HL-60 (cell line): ENCODE measurements at regions not wholly inside any gene's neighbourhood (a gene's known extent, or its start where the extent isn't known, plus 50 kb on each side); places are given as distances from the start of the nearest gene placed in this dataset.

ENCODE experiments used
- DNase-seq, 2 experiments: peaks; one replicate each; pipeline ENCODE4 v3.0.0-alpha.2; 2010 to 2020; ENCODE audit warnings: low read depth in 1 of 2, low spot score in 1 of 2
- H3K27ac ChIP-seq: fragments of 250-450 bp; sonication (Bioruptor Pico); replicated peaks from 2 replicates; pipeline ENCODE4 v1.5.1; 2020; ENCODE audit warnings: mild to moderate bottlenecking, moderate library complexity
- H3K27me3 ChIP-seq: fragments of 250-450 bp; sonication (Bioruptor Pico); 2 replicates; pipeline ENCODE4 v1.5.1; 2021; ENCODE audit warnings: mild to moderate bottlenecking, moderate library complexity; ENCODE audit not compliant: insufficient read depth, poor library complexity, severe bottlenecking
- H3K4me3 ChIP-seq: replicated peaks from 2 replicates; pipeline ENCODE4 v1.5.1; 2011; ENCODE audit warnings: mild to moderate bottlenecking, control low read depth, low read length; ENCODE audit not compliant: insufficient read depth
- GABPA ChIP-seq: IDR thresholded peaks from 2 replicates; pipeline ENCODE4 v1.6.1; 2012; ENCODE audit warnings: low read depth
- POLR2AphosphoS5 ChIP-seq: IDR thresholded peaks from 2 replicates; pipeline ENCODE4 v1.6.1; 2012; ENCODE audit warnings: low read depth
- REST ChIP-seq: IDR thresholded peaks from 2 replicates; pipeline ENCODE4 v1.6.1; 2012; ENCODE audit warnings: low read depth; ENCODE audit not compliant: insufficient replicate concordance
- SPI1 ChIP-seq: IDR thresholded peaks from 2 replicates; pipeline ENCODE4 v1.6.1; 2012; ENCODE audit warnings: low read depth, mild to moderate bottlenecking, borderline replicate concordance
- TF ChIP-seq, protein P1 (sequence below): IDR thresholded peaks from one replicate; pipeline ENCODE4 v1.5.1; 2011; ENCODE audit warnings: low read length, control low read depth, inconsistent platforms; ENCODE audit not compliant: insufficient read depth

DNA sequence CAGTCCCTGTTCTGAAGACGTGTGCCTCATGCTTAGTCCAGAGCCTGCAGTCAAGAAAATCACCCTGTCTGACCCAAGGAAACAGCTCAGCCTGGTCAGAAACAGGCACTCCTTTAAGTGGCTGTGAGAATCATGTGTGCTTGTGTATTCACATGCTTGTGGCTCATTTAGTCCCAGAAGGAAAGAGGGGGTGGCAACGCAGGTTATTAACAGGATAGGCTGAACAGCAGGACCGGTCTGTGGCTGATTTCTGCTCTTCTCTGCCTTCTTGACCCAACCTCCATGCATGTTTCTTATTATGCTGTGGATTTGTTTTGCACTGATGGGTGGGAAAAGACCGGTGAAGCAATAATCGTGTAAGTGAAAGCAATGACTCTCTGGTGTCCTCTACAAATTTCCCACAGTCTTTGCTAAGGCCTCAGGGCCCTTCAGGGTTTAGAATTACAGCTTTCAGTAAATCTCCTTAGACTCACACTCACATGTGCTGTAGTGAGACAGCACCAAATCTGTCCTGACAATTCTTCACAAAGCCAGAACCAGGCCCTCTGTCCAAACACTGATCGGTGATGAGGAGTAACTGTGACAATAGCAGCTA is 288.1 kb downstream of the ETS1 start:
- H3K4me3 ChIP-seq, result no peak overlapping the region
- H3K27me3 ChIP-seq, result peaks cover 3% of the 10 kb centered on the region
- TF ChIP-seq SPI1, result no peak
- TF ChIP-seq POLR2AphosphoS5, result no peak
- TF ChIP-seq REST, result no peak
- no peak for TF ChIP-seq GABPA
- TF ChIP-seq, protein P1, sequence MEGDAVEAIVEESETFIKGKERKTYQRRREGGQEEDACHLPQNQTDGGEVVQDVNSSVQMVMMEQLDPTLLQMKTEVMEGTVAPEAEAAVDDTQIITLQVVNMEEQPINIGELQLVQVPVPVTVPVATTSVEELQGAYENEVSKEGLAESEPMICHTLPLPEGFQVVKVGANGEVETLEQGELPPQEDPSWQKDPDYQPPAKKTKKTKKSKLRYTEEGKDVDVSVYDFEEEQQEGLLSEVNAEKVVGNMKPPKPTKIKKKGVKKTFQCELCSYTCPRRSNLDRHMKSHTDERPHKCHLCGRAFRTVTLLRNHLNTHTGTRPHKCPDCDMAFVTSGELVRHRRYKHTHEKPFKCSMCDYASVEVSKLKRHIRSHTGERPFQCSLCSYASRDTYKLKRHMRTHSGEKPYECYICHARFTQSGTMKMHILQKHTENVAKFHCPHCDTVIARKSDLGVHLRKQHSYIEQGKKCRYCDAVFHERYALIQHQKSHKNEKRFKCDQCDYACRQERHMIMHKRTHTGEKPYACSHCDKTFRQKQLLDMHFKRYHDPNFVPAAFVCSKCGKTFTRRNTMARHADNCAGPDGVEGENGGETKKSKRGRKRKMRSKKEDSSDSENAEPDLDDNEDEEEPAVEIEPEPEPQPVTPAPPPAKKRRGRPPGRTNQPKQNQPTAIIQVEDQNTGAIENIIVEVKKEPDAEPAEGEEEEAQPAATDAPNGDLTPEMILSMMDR, result no peak
- DNase-seq, result no peak
- no peak overlapping the region for H3K27ac ChIP-seq

DNA sequence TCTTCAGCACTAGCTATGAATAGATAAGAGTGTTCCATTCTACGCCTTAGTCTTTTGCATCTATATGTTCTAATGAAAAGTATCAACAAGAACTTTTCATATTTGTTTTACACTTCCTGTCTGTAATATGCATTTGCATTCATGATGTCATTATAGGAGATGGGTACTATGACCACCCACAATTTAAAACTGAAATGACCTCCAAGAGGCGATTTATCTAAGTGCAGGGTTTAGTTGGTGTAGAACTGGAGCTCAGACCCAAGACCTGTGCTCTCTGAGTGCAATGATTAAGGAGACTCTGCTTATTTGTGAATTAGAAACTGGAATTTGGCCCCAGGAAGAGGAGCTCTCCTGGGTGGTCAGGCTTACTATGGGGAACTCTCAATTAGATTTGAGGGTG is 289.1 kb downstream of the ETS1 start:
- no peak overlapping the region for H3K27ac ChIP-seq
- TF ChIP-seq REST (no peak), SPI1 (no peak), POLR2AphosphoS5 (no peak), GABPA (no peak)
- TF ChIP-seq, protein P1, result no peak
- DNase-seq, result no peak
- H3K27me3 ChIP-seq, result peaks cover 3% of the 10 kb centered on the region
- no peak overlapping the region for H3K4me3 ChIP-seq

DNA sequence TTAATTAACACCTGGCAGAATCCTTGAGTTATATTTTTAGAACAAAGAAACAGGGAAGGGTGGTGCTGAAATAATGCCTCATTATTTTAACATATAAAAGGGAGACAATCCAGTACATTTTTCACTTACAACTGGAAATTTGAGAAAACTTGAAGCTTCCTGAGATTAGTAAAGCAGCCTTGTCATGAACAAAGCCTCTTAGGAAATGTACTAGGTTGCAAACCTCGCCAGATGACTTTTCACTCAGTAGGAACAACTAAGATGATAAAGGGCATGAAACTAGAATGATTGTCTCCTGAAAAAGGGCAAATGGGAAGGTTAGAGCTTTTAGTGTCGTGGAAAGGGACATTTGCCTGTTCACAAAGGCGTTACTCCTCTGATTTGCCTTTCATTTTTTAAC is 289.6 kb downstream of the ETS1 start:
- no peak overlapping the region for H3K4me3 ChIP-seq
- H3K27me3 ChIP-seq, result peaks cover 3% of the 10 kb centered on the region
- TF ChIP-seq GABPA (no peak), REST (no peak), SPI1 (no peak), POLR2AphosphoS5 (no peak)
- TF ChIP-seq, protein P1, result no peak
- H3K27ac ChIP-seq, result no peak overlapping the region
- no peak for DNase-seq
